HG03558 (cell line): ENCODE measurements at regions not wholly inside any gene's neighbourhood (a gene's known extent, or its start where the extent isn't known, plus 50 kb on each side); places are given as distances from the start of the nearest gene placed in this dataset.

ENCODE experiments used
- ATAC-seq: cut with Tn5 transposase; IDR thresholded peaks from one replicate; pipeline ENCODE4 v1.9.1; 2021; ENCODE audit warnings: moderate number of reproducible peaks; ENCODE audit not compliant: unreplicated experiment; ENCODE audit errors: extremely low read depth

- no peak for ATAC-seq
Observed at GRCh38 chr15:95327183-95327525, 1003.3 kb upstream of the NR2F2 start.

- no peak for ATAC-seq
Observed at GRCh38 chr15:95327661-95328060, 1002.8 kb upstream of the NR2F2 start.

- no peak for ATAC-seq
Observed at GRCh38 chr15:95328559-95328958, 1001.9 kb upstream of the NR2F2 start.

GRCh38 chr15:95329362-95329761 is 1001.1 kb upstream of the NR2F2 start:
- no peak for ATAC-seq

- ATAC-seq: no peak
Observed at GRCh38 chr15:95341686-95342085, 988.8 kb upstream of the NR2F2 start.

GRCh38 chr15:95345867-95346266 is 984.6 kb upstream of the NR2F2 start:
- no peak for ATAC-seq

- no peak for ATAC-seq
Observed at GRCh38 chr15:95346721-95347475, 983.6 kb upstream of the NR2F2 start.

GRCh38 chr15:95347837-95348236 is 982.7 kb upstream of the NR2F2 start:
- ATAC-seq: no peak

- ATAC-seq: no peak
Observed at GRCh38 chr15:95350908-95351307, 979.6 kb upstream of the NR2F2 start.

GRCh38 chr15:95352631-95353187 is 977.8 kb upstream of the NR2F2 start:
- ATAC-seq: no peak

- no peak for ATAC-seq
Observed at GRCh38 chr15:95353512-95353911, 977.0 kb upstream of the NR2F2 start.

GRCh38 chr15:95359966-95360365 is 970.5 kb upstream of the NR2F2 start:
- ATAC-seq: no peak

- ATAC-seq: no peak
Observed at GRCh38 chr15:95362306-95362705, 968.2 kb upstream of the NR2F2 start.

- ATAC-seq: no peak
Observed at GRCh38 chr15:95363646-95364045, 966.9 kb upstream of the NR2F2 start.

- no peak for ATAC-seq
Observed at GRCh38 chr15:95365511-95366107, 964.9 kb upstream of the NR2F2 start.

- ATAC-seq: no peak
Observed at GRCh38 chr15:95368191-95368590, 962.3 kb upstream of the NR2F2 start.

GRCh38 chr15:95368755-95369601 is 961.5 kb upstream of the NR2F2 start:
- ATAC-seq: no peak

GRCh38 chr15:95370291-95370690 is 960.2 kb upstream of the NR2F2 start:
- no peak for ATAC-seq

- no peak for ATAC-seq
Observed at GRCh38 chr15:95371664-95372063, 958.8 kb upstream of the NR2F2 start.

- ATAC-seq: no peak
Observed at GRCh38 chr15:95375281-95375680, 955.2 kb upstream of the NR2F2 start.

GRCh38 chr15:95377258-95377852 is 953.1 kb upstream of the NR2F2 start:
- ATAC-seq: no peak
